Erythroblast (primary cell): ENCODE measurements at regions not wholly inside any gene's neighbourhood (a gene's known extent, or its start where the extent isn't known, plus 50 kb on each side); places are given as distances from the start of the nearest gene placed in this dataset.

Experiments used
- DNase-seq, 2 experiments: peaks; one replicate each; lab custom pipeline; 2025; lab: John Stamatoyannopoulos, UW
- GATA1 ChIP-seq: IDR thresholded peaks from 2 replicates; pipeline ENCODE4 v1.6.1; 2011; ENCODE audit warnings: low read depth, mild to moderate bottlenecking, control low read depth, low read length, moderate library complexity
- POLR2A ChIP-seq: IDR thresholded peaks from 2 replicates; pipeline ENCODE4 v1.6.1; 2011; ENCODE audit warnings: mild to moderate bottlenecking, low read length

DNA sequence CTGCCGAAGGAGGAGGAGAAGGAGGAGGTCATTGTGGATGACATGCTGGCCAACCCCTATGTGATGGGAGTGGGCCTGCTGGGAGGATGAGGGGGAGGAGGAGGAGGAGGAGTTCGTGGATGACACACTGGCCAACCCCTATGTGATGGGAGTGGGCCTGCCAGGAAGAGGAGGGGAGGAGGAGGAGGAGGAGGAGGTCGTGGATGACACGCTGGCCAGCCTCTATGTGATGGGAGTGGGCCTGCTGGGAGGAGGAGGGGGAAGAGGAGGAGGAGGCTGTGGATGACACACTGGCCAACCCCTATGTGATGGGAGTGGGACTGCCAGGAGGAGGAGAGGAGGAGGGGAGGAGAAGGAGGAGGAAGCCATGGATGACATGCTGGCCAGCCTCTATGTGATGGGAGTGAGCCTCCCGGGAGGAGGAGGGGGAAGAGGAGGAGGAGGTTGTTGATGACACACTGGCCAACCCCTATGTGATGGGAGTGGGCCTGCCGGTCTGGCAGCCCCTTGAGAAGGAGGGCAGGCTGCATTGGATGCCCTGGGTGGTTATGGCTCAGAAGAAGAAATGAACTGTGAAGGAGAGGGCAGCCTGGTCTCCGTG, 55.7 kb upstream of the WNT7A start:
- TF ChIP-seq GATA1 (no peak), POLR2A (no peak)
- DNase-seq = no peak

GRCh38 chr3:13934813-13935212, 54.9 kb upstream of the WNT7A start:
- DNase-seq = no peak
- TF ChIP-seq GATA1 = no peak
- no peak for TF ChIP-seq POLR2A

DNA sequence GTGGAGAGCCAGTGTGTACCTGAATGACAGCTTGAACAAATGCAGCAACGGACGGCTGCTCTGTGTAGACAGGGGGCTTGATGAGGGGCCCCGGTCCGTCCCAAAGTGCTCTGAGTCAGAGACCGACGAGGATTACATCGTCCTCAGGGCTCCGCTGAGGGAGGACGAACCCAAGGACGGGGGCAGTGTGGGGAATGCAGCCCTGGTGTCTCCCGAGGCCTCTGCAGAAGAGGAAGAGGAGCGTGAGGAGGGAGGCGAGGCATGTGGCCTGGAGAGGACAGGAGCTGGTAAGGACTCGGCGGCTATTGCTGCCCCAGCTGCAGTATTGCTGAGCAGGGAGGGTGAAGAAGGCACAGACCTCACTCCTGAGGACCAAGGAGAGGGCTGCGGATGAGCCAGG, 54.4 kb upstream of the WNT7A start:
- TF ChIP-seq GATA1 (no peak), POLR2A (no peak)
- no peak for DNase-seq

DNA sequence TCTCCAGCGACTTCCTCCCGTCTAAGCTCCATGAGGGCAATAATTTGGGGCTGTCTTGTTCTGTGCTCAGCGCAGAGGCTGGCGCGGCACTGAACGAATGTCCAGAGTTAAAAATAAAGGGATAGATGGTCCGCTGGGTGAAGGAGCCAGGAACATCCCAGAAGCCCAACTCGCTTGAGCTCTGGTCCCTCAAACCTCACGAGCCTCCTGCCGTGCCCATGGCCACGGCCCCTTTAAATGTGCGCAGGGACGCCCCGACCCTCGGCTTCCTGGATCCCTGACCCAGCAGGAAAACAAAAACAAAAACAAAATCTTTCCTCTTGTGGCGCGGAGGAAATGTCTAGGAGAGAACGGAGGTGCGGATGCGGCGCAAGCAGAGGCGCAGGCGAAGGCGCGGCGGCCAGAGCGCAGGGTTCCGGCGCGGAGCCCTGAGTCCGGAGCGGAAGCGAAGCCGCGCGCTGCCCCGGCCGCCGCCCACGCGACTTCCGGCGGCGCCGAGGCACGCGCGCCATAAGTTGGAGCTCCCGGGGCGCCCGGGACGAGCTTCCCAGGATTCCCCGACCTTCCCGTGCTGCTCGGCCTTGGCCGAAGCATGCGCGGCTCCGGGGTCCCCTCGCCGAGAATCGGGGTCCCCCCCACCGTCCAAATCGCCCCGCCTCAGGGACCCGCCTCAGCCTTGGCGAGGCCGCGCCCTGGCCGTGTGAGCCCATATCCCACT, 52.9 kb upstream of the WNT7A start:
- DNase-seq = no peak
- no peak for TF ChIP-seq POLR2A
- TF ChIP-seq GATA1 = no peak

- TF ChIP-seq GATA1 (no peak), POLR2A (no peak)
- DNase-seq = no peak
Measured at GRCh38 chr3:13931172-13931571, 51.3 kb upstream of the WNT7A start.
